ENCODE measurements at regions not wholly inside any gene's neighbourhood (a gene's known extent, or its start where the extent isn't known, plus 50 kb on each side); places are given as distances from the start of the nearest gene placed in this dataset.

DNA sequence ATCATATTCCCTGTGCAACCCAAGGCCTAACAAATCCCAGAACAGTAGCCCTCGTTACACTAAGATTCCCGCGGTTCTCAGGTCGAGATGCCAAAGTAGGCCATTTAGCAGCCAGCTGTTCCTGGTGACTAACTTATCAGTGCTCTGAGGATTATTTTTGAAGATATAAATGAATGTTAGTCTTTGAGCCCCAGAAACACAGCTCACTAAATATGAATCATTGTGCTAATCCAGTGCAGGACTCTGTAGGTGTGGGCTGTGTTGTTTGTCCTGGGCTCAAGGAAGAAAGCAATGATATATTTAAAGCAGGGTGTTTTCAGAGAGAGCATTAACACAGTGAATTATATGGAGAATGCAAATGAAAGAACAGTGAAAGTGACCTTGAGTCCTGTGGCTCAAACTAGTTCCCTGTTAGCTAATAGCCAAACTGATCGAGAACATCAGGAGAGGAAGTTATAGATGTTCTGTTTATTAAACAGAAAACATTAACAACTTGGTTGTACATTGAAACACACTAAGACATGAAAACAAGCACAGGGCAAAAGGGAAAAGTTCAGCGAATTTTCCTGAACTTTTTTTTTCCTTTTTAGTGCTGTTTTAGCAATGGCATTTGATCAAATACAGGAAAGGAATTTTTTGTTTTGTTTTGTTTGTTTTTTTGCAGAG, 228.3 kb downstream of the RNF152 start:
- H3K36me3 ChIP-seq: no peaks in the 10 kb centered on the region
- no peak overlapping the region for H3K4me3 ChIP-seq (ENCODE audit: low read depth, low read length)
- DNase-seq: no peak
- no peaks in the 10 kb centered on the region for H3K9me3 ChIP-seq
- TF ChIP-seq, protein P1, sequence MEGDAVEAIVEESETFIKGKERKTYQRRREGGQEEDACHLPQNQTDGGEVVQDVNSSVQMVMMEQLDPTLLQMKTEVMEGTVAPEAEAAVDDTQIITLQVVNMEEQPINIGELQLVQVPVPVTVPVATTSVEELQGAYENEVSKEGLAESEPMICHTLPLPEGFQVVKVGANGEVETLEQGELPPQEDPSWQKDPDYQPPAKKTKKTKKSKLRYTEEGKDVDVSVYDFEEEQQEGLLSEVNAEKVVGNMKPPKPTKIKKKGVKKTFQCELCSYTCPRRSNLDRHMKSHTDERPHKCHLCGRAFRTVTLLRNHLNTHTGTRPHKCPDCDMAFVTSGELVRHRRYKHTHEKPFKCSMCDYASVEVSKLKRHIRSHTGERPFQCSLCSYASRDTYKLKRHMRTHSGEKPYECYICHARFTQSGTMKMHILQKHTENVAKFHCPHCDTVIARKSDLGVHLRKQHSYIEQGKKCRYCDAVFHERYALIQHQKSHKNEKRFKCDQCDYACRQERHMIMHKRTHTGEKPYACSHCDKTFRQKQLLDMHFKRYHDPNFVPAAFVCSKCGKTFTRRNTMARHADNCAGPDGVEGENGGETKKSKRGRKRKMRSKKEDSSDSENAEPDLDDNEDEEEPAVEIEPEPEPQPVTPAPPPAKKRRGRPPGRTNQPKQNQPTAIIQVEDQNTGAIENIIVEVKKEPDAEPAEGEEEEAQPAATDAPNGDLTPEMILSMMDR (IDR thresholded peaks at IDR 0.05; ENCODE audit: low read depth, low read length): no peak
- no peaks in the 10 kb centered on the region for H3K4me1 ChIP-seq
- H3K27me3 ChIP-seq: no peaks in the 10 kb centered on the region

- H3K9me3 ChIP-seq: no peaks in the 10 kb centered on the region
- no peak for DNase-seq
- H3K4me3 ChIP-seq (ENCODE audit: low read depth, low read length): no peak overlapping the region
- H3K36me3 ChIP-seq: no peaks in the 10 kb centered on the region
- TF ChIP-seq, protein P1 (IDR thresholded peaks at IDR 0.05; ENCODE audit: low read depth, low read length): no peak
- H3K27me3 ChIP-seq: no peaks in the 10 kb centered on the region
- H3K4me1 ChIP-seq: no peaks in the 10 kb centered on the region
Observed at GRCh38 chr18:61662726-61663125, 230.1 kb downstream of the RNF152 start.

GRCh38 chr18:61658431-61658830, 234.4 kb downstream of the RNF152 start:
- Histone ChIP-seq H3K36me3 (no peaks in the 10 kb centered on the region), H3K27me3 (no peaks in the 10 kb centered on the region), H3K9me3 (no peaks in the 10 kb centered on the region), H3K4me3 (ENCODE audit: low read depth, low read length) (no peak overlapping the region), H3K4me1 (no peaks in the 10 kb centered on the region)
- no peak for DNase-seq
- TF ChIP-seq, protein P1 (IDR thresholded peaks at IDR 0.05; ENCODE audit: low read depth, low read length): no peak

- Histone ChIP-seq H3K4me3 (ENCODE audit: low read depth, low read length) (no peak overlapping the region), H3K36me3 (no peaks in the 10 kb centered on the region), H3K4me1 (no peaks in the 10 kb centered on the region), H3K9me3 (no peaks in the 10 kb centered on the region), H3K27me3 (no peaks in the 10 kb centered on the region)
- no peak for DNase-seq
- TF ChIP-seq, protein P1 (IDR thresholded peaks at IDR 0.05; ENCODE audit: low read depth, low read length): no peak
Observed at GRCh38 chr18:61657066-61657732, 235.6 kb downstream of the RNF152 start.

GRCh38 chr18:61655630-61656029, 237.2 kb downstream of the RNF152 start:
- no peak for DNase-seq
- Histone ChIP-seq H3K36me3 (no peaks in the 10 kb centered on the region), H3K9me3 (no peaks in the 10 kb centered on the region), H3K4me3 (ENCODE audit: low read depth, low read length) (no peak overlapping the region), H3K27me3 (no peaks in the 10 kb centered on the region), H3K4me1 (no peaks in the 10 kb centered on the region)
- TF ChIP-seq, protein P1 (IDR thresholded peaks at IDR 0.05; ENCODE audit: low read depth, low read length): no peak

All from BE2C (cell line).